ENCODE measurements at regions not wholly inside any gene's neighbourhood (a gene's known extent, or its start where the extent isn't known, plus 50 kb on each side); places are given as distances from the start of the nearest gene placed in this dataset.

DNA sequence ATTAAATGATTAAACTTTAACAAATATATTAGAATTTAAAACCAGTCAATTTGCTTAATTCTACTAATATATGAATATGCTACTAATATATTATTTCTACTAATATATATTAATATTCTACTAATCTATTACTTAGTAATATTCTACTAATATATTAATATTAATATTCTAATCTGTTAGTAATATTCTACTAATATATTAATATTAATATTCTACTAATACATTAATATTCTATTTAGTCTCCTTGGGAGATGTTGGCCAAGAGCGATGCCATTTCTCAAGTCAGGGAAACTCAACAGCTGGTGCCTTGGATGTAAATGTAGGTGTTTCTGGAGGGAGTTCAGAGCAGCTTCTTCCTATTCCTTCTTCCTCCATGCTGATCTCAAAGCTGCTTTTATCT, 259.2 kb upstream of the TMTC4 start:
- DNase-seq: no peak

GRCh38 chr13:100922599-100922998, 248.0 kb upstream of the TMTC4 start:
- no peak for DNase-seq

DNA sequence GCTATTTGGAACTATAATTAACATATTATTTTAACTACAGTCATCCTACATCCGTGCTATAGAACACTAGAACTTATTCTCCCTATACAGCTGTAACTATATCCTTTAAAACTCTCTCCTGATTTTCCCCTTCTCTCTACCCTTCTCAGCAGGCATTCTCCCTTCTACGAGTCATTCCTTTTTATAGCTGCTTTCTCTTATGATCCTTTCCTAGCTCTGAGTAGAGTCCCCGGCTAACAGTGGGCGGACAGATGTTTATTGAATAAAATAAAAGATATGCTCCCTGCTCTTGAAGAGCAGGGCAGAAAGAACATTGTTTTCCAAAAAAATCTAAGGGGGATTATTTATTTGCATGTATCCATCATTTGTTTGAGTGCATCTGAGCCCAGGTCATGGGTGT, 246.5 kb upstream of the TMTC4 start:
- no peak for DNase-seq

DNA sequence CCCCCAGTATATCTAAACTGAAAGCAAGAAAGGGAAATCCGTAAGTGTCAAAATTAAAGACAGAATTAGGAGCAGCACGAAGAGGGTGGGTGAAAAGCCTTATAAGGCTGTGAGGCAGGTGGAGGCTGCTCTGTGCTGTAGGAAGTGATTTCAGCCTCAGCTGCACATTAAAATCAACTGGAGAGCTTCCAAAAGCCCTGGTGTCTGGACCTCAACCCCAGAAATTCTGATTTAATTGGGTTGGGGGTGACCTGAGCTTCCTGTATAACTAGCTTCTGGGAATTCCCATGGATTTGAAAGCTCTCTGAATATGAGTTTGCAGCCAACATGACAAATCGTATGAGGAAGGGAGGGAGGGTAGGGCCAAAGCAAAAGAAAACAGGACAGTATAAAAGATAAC, 242.4 kb upstream of the TMTC4 start:
- DNase-seq: no peak

GRCh38 chr13:100913143-100913542, 238.5 kb upstream of the TMTC4 start:
- DNase-seq: no peak

- no peak for DNase-seq
Measured at GRCh38 chr13:100904293-100904976, 229.8 kb upstream of the TMTC4 start.

GRCh38 chr13:100899720-100900316, 225.2 kb upstream of the TMTC4 start:
- DNase-seq: no peak

DNA sequence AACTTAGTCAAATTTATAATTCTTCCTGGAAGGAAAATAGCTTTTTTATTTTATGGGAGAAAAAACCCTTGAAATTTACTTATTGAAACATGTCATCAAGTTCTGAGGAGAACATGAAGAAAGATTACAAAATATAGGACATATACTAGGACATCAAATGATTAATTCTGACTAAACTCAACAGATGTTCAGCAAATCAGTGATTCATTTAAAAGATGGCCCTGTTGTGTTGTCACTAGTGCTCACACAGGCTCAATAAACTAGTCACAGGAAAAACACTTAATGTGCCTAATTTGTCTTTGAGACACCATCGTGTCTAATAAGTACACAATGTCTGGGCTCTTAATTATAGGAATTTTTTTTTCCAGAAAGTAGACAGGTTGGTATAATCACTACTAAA, 223.8 kb upstream of the TMTC4 start:
- no peak for DNase-seq

DNA sequence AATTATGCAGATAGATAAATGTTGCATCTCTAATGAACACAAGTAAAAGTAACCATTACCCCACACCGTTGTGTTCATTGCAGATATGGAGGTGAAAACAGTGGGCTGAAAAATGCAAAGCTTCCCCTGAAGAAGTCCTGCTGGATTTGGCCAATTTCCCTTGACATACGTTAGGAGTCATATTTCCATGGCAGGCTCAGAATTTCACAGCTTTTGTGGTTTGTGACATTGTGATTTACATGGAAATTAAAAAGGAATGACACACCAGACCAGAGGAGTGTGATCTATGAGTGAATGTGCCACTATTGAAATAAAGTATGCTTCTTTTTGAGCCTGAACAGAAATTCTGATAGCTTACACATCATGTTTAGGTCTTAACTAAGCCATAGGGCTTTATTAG, 221.1 kb upstream of the TMTC4 start:
- no peak for DNase-seq

- DNase-seq: no peak
Measured at GRCh38 chr13:100892981-100893380, 218.4 kb upstream of the TMTC4 start.

DNA sequence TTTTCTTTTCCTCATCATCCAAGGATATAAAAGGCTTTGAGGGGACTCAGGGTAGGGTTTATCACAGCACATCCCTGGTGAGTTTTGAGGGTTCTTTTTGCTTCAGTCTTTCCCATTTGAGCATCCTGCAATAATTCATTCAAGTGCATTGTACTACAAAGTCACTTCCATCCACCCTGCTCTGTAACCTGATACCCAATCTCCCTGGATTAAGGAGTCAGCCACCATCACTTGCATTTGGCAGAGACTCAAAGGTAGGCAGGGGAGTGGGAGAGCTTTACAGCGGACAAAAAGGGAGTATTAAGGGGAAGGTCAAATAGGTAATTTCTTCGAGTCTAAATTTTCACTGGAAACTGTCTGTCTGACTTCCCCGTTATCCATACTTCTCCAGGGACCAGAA, 216.1 kb upstream of the TMTC4 start:
- DNase-seq: no peak

DNA sequence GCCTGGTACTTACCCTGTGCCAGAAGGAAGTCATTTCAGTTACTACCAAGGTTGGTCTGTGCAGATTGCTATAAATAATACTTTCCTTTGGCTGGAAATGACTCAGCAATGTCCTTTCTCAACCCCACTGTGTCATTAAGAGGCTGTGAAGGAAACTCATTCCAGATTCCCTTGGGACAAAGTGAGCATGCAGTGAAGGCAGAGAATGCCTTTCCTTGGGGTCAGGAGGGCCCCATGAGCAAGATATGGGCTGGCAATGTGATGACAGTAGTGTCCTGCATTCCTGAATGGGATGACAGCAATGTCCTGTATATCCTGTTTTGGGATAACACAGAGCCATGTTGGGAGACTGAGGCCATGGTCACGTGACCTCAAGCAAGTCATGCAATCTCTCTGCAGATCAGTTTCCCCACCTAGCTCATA, 213.1 kb upstream of the TMTC4 start:
- DNase-seq: no peak

DNA sequence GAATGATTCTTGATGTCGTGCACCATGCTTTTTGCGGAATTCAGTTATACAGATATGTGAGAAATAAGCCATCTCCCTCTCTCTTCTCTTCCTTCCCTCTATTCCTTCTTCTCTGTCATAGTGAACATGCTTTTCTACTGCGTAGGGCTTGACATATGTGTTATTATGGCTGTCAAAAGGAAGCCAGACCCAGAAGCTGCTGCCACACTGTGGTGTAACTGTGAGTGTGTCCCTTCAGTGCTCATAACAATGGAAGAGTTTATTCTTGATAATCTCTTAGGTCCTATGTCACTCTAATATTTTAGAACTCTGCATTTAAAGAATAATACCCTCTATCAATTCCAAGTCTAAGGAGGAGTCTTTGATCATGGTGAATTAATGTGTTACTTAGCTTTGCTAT, 208.9 kb upstream of the TMTC4 start:
- no peak for DNase-seq

- DNase-seq: no peak
Measured at GRCh38 chr13:100881291-100881864, 206.8 kb upstream of the TMTC4 start.

DNA sequence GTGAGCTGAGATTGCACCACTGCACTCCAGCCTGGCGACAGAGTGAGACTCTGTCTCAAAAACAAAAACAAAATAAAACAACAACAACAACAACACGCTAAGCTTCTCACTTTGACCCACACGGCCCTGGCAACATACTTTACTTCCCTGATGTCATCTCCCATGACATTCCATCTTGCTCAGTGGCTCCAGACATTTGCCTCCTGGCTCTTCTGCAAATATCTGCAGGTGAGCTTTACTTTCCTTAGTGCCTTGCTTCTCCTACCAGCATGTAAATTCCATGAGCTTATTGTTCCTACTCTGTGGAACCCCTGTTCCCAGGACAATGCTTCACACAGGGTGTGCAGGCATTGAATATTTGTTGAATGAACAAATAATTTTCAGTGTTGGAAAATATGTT, 205.6 kb upstream of the TMTC4 start:
- DNase-seq: no peak

DNA sequence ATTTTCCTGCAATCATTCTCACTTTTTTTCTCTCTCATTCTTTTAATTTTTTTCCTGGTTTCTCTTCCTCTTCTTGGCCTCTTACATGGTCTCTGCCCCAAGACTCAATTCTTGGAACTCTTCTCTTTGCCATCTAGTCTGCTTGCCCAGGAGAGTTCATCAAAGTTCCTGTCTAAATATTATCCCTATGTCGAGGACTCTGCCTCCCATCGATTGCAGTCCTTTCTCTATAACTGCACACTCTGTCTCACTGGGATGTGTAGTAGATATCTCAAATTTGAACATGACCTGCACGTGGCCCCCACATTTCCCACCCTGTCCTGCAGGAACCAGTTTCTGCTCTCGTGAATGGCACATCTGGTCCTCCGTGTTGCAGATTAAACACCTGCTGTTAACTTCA, 204.7 kb upstream of the TMTC4 start:
- no peak for DNase-seq

- DNase-seq: no peak
Measured at GRCh38 chr13:100876044-100876403, 201.4 kb upstream of the TMTC4 start.

GRCh38 chr13:100875392-100876043, 200.9 kb upstream of the TMTC4 start:
- peak; percentile 18 to 20 for DNase-seq

- no peak for DNase-seq
Measured at GRCh38 chr13:100872761-100873160, 198.2 kb upstream of the TMTC4 start.

DNA sequence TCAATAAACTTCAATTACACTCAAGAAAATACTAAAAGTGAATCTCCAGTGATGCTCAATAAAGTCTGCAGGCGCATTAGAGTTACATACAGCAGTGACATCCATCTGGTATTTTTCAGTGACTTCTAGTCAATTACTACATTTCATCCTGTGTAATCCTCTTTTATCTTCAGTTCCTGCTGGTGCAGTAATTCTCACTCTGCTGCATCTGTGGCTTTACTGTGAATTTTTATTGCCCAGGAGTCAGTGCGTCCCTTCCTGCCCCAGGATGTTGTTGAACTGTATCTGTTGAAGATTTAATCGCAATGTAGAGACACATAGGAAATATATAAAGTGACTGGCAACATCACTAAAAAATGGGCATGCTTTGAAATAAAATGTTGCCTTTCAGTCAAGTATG, 196.3 kb upstream of the TMTC4 start:
- DNase-seq: no peak

DNA sequence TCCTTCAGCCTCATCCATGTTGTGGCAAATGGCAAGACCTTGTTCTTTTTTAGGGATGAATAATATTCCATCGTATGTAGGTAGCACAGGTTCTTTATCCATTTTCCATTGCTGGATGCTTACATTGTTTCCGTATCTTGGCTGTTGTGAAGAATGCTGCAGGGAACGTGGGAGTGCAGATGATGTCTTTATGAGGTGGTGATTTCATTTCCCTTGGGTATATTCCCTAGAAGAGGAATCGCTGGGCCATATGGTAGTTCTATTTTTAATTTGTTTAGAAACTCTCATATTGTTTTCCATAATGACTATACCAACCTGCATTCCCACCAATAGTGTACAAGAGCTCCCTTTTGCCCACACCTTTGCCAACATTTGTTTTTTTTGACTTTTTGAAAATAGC, 186.3 kb upstream of the TMTC4 start:
- no peak for DNase-seq

DNA sequence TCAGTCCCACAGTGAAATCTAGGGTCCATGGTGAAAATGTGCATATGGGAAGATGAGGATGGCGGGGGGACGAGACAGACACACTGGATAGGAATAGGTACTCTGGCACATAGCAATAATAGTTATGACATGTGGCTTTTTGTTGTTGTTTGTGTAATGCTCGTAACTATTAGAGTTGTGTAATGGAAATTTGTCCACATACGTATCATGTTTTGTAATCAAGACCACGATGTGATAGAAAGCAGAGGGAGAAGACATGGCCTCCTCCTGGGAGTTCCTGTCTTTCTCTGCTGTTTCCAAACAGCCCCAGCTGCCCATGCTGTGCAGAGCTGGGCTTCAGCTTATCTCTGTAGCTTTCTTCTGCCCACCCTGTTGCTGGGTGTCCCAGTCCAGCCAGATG, 185.3 kb upstream of the TMTC4 start:
- no peak for DNase-seq

DNA sequence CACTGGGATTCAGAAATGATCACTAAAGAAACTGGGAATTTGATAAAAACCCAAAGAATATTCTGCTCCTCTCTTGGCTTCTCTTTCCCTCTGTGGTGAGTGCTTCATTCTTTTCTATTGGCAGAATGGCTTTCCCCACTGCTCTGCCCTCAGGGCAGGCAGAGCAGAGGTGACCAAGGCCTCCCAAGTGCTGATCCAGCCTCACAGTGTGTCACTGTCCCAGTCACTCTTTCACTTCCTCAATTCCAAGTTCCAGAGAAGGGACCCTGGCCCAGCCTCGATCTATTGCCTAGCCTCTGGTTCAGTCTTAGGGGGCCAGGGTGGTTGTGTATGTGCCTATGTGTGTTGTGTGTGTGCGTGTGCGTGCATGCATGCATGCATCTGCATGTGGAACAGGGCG, 180.6 kb upstream of the TMTC4 start:
- DNase-seq: no peak

GRCh38 chr13:100854006-100854405, 179.4 kb upstream of the TMTC4 start:
- no peak for DNase-seq
